AG10803 (cell line): ENCODE measurements at regions not wholly inside any gene's neighbourhood (a gene's known extent, or its start where the extent isn't known, plus 50 kb on each side); places are given as distances from the start of the nearest gene placed in this dataset.

ENCODE experiments used
- DNase-seq: peaks from one replicate; pipeline ENCODE4 v3.0.0; 2010; ENCODE audit warnings: low read depth
- H3K4me3 ChIP-seq: 2 replicates; pipeline ENCODE4 v1.5.1; 2011; ENCODE audit warnings: mild to moderate bottlenecking, low read length, control low read depth
- CTCF ChIP-seq: conservative IDR thresholded peaks from 2 replicates; pipeline ENCODE4 v1.5.1; 2011; ENCODE audit warnings: mild to moderate bottlenecking, low read length, control low read depth, inconsistent platforms

GRCh38 chr12:88658009-88658408, 77.7 kb upstream of the KITLG start:
- no peak overlapping the region for H3K4me3 ChIP-seq
- TF ChIP-seq CTCF, result no peak
- peak; percentile 59 for DNase-seq

GRCh38 chr12:88650715-88651114, 70.4 kb upstream of the KITLG start:
- no peak for TF ChIP-seq CTCF
- peak; percentile 86 for DNase-seq
- H3K4me3 ChIP-seq, result no peak overlapping the region

GRCh38 chr12:88648625-88649024, 68.4 kb upstream of the KITLG start:
- H3K4me3 ChIP-seq, result no peak overlapping the region
- no peak for TF ChIP-seq CTCF
- DNase-seq, result no peak

- H3K4me3 ChIP-seq, result no peak overlapping the region
- no peak for DNase-seq
- no peak for TF ChIP-seq CTCF
Observed at GRCh38 chr12:88646824-88647223, 66.6 kb upstream of the KITLG start.

- no peak for DNase-seq
- no peak overlapping the region for H3K4me3 ChIP-seq
- TF ChIP-seq CTCF, result no peak
Observed at GRCh38 chr12:88645816-88646215, 65.5 kb upstream of the KITLG start.

- H3K4me3 ChIP-seq, result no peak overlapping the region
- TF ChIP-seq CTCF, result no peak
- no peak for DNase-seq
Observed at GRCh38 chr12:88644946-88645702, 64.9 kb upstream of the KITLG start.

GRCh38 chr12:88643685-88644084, 63.4 kb upstream of the KITLG start:
- H3K4me3 ChIP-seq, result no peak overlapping the region
- TF ChIP-seq CTCF, result no peak
- DNase-seq, result peak; percentile 87
